GM12892 (cell line): ENCODE measurements at regions not wholly inside any gene's neighbourhood (a gene's known extent, or its start where the extent isn't known, plus 50 kb on each side); places are given as distances from the start of the nearest gene placed in this dataset.

Experiments used
- POLR2A ChIP-seq: IDR thresholded peaks from 2 replicates; pipeline ENCODE4 v1.6.1; 2011; ENCODE audit warnings: low read depth, low read length, control low read depth
- POLR2AphosphoS5 ChIP-seq: IDR thresholded peaks from 2 replicates; pipeline ENCODE4 v1.6.1; 2011; ENCODE audit warnings: low read depth, low read length, control low read depth
- TAF1 ChIP-seq: IDR thresholded peaks from 2 replicates; pipeline ENCODE4 v1.6.1; 2011; ENCODE audit warnings: low read depth, mild to moderate bottlenecking, control low read depth, low read length, borderline replicate concordance

DNA sequence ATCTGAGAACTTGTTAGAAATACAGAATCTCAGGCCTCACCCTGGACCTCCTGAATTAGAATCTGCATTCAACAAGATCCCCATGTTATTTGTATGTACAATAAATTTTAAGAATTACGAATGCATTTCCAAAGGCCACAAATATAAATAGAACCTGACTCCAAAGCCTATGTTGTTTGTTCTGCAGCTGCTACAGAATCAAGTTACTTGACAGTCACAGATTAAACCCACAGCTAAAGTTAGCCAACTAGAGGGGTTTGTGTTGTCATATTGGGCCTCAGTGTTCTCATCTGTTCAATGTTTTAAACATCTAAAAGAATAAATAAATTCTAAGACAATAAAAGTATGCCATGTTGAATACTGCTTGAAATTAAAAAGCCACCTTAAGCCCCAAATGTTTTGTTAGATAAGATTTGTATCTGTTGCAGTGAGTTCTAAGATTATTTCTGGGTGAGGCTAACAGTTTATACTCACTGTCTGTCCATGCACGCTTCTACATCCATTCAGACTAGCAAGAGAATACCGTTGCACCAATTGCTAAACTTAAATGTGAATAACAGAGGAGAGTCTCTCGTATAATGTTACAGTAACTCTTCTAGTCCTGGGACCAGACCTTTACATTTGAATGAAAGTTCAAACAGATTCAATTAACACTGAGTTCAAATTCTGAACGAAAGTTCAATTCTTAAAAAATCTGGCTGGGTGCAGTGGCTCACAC is 200.4 kb downstream of the MEMO1 start:
- TF ChIP-seq POLR2AphosphoS5 (no peak), POLR2A (no peak), TAF1 (no peak)
